ENCODE measurements at regions not wholly inside any gene's neighbourhood (a gene's known extent, or its start where the extent isn't known, plus 50 kb on each side); places are given as distances from the start of the nearest gene placed in this dataset.

DNA sequence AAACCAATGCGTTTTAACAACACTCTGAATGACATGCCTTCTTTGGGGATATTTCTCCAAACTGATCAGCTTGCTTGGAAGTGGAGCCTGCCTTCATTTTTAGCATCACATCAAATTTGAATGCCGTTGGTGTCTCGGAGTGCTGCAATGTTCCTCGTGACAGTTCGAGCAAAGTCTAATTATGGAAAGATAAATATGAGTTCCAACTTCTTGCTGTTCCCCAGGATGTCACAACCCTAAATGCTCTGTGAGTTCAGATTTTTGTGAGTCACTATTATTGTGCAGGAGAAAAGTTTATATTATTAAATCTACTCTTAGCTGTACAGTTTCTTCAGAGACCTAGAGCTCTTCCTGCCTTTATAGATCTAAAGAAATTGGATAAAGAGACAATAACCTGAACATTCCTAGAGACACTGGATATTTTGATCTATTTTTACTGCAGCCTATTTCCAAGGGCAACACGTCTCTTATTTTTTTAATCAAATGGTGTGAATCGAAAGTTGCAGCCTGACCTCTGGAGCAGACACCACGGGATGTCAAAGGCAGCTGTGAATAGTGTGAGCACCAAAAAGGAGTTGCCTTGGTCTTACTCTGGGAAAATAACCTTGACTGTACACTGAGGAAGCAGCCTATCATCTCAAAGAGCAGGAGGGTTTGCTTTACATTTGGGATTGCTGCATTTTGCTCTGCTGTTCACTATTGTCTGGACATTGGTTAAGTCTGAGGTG lies 330.1 kb downstream of the TDRD15 start:
- DNase-seq (ENCODE audit: extremely low read depth, low read depth) = no peak
- TF ChIP-seq, protein P1, sequence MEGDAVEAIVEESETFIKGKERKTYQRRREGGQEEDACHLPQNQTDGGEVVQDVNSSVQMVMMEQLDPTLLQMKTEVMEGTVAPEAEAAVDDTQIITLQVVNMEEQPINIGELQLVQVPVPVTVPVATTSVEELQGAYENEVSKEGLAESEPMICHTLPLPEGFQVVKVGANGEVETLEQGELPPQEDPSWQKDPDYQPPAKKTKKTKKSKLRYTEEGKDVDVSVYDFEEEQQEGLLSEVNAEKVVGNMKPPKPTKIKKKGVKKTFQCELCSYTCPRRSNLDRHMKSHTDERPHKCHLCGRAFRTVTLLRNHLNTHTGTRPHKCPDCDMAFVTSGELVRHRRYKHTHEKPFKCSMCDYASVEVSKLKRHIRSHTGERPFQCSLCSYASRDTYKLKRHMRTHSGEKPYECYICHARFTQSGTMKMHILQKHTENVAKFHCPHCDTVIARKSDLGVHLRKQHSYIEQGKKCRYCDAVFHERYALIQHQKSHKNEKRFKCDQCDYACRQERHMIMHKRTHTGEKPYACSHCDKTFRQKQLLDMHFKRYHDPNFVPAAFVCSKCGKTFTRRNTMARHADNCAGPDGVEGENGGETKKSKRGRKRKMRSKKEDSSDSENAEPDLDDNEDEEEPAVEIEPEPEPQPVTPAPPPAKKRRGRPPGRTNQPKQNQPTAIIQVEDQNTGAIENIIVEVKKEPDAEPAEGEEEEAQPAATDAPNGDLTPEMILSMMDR (IDR thresholded peaks at IDR 0.05; ENCODE audit: low read depth, low read length, missing control alignments) = no peak
- no peak overlapping the region for H3K4me3 ChIP-seq (replicated peaks; ENCODE audit: low read depth, low read length)

- no peak overlapping the region for H3K4me3 ChIP-seq (replicated peaks; ENCODE audit: low read depth, low read length)
- DNase-seq (ENCODE audit: extremely low read depth, low read depth) = no peak
- TF ChIP-seq, protein P1 (IDR thresholded peaks at IDR 0.05; ENCODE audit: low read depth, low read length, missing control alignments) = no peak
These were observed 331.1 kb downstream of the TDRD15 start for GRCh38 chr2:21454839-21455238.

DNA sequence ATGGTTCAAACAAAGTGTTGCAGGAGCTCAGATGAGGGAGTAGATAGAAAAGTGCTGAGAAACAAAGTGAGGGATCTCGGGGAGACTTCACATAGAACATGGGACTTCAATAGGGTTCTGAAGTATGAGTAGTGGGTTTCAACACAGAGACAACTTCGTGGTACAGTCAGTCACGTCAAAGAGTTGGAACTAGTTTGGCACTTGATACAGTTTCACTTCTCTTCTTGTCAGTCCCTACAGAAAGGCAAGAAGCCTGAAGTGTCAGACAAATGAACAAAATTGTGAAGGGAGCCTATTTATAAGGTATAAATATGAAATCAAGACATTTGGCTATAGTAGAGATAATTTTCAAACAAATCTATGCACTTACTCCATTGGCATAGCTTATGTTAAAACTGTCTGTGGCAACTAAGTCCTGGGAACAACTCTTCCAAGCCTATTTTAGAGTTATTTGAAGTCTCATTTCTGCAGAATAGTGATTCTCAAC lies 338.0 kb downstream of the TDRD15 start:
- no peak overlapping the region for H3K4me3 ChIP-seq (replicated peaks; ENCODE audit: low read depth, low read length)
- DNase-seq (ENCODE audit: extremely low read depth, low read depth) = no peak
- TF ChIP-seq, protein P1 (IDR thresholded peaks at IDR 0.05; ENCODE audit: low read depth, low read length, missing control alignments) = no peak

DNA sequence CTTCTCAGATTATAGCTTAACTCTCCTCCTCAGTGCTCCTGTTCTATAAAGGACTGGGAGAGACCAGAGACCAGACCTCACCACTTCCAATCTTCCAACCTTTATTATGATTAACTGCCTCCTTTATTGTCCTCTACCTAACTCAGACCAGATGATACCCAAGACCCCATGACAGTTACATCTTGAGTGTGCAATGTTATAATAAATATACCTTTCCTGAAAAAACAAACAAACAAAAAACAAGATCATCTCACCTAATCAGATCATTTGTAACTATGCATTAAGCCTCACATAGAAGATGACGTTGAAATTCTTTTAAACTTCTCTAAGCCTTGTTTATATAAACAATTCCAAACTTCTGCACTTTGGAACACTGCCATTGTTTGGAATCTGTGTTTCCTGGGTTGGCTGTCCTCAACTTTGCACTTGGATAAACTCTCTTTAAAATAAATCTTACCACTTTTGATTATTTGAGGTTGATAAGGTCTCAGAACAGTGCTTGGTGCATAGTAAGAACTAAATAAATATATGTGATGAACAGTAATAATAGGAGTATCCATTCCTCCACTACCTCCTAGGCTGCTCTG lies 342.7 kb downstream of the TDRD15 start:
- TF ChIP-seq, protein P1 (IDR thresholded peaks at IDR 0.05; ENCODE audit: low read depth, low read length, missing control alignments) = no peak
- no peak for DNase-seq (ENCODE audit: extremely low read depth, low read depth)
- no peak overlapping the region for H3K4me3 ChIP-seq (replicated peaks; ENCODE audit: low read depth, low read length)

GRCh38 chr2:21467280-21467818 lies 343.6 kb downstream of the TDRD15 start:
- no peak for DNase-seq (ENCODE audit: extremely low read depth, low read depth)
- TF ChIP-seq, protein P1 (IDR thresholded peaks at IDR 0.05; ENCODE audit: low read depth, low read length, missing control alignments) = no peak
- H3K4me3 ChIP-seq (replicated peaks; ENCODE audit: low read depth, low read length) = no peak overlapping the region

GRCh38 chr2:21467910-21468309 lies 344.1 kb downstream of the TDRD15 start:
- H3K4me3 ChIP-seq (replicated peaks; ENCODE audit: low read depth, low read length) = no peak overlapping the region
- no peak for DNase-seq (ENCODE audit: extremely low read depth, low read depth)
- TF ChIP-seq, protein P1 (IDR thresholded peaks at IDR 0.05; ENCODE audit: low read depth, low read length, missing control alignments) = no peak

Measured in HFF-Myc (cell line).